Liver (tissue), 3 donors: ENCODE measurements at regions not wholly inside any gene's neighbourhood (a gene's known extent, or its start where the extent isn't known, plus 50 kb on each side); places are given as distances from the start of the nearest gene placed in this dataset.

ENCODE experiments used
- FOXA1 ChIP-seq: IDR thresholded peaks from 2 replicates; pipeline ENCODE4 v1.6.1; 2016; ENCODE audit warnings: antibody characterized with exemption
- NR2F2 ChIP-seq: IDR thresholded peaks from 2 replicates; pipeline ENCODE4 v1.6.1; 2016; ENCODE audit warnings: antibody characterized with exemption
- YY1 ChIP-seq: IDR thresholded peaks from 2 replicates; pipeline ENCODE4 v1.6.1; 2016; ENCODE audit warnings: antibody characterized with exemption, mild to moderate bottlenecking
- TF ChIP-seq, protein P1 (sequence below): fragments of 150-350 bp; IDR thresholded peaks from 2 replicates; pipeline ENCODE4 v1.5.1; 2017; ENCODE audit warnings: improper control_type of control experiment, low read depth, low read length; ENCODE audit not compliant: missing input control
- donor health status: healthy.
- donor health status: healthy.

DNA sequence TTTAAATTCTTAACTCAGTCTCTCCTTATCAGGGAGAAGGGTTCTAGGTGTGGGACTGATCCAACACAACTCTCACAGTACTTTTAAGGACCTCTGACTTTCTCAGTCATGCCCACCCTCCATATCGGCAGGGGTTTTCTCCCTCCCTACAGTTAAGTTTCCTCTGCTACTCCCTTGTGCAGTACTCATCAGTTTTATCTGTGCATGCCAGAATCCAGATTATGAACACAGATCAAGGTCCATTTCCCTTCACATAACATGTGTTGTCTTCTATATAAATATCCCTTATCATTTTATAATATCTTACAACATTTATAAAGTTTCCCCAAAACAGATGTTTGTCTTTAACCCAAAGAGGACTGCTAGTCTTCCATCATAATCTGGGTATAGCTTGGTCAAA lies 986.5 kb upstream of the ARRDC3 start:
- TF ChIP-seq, protein P1, sequence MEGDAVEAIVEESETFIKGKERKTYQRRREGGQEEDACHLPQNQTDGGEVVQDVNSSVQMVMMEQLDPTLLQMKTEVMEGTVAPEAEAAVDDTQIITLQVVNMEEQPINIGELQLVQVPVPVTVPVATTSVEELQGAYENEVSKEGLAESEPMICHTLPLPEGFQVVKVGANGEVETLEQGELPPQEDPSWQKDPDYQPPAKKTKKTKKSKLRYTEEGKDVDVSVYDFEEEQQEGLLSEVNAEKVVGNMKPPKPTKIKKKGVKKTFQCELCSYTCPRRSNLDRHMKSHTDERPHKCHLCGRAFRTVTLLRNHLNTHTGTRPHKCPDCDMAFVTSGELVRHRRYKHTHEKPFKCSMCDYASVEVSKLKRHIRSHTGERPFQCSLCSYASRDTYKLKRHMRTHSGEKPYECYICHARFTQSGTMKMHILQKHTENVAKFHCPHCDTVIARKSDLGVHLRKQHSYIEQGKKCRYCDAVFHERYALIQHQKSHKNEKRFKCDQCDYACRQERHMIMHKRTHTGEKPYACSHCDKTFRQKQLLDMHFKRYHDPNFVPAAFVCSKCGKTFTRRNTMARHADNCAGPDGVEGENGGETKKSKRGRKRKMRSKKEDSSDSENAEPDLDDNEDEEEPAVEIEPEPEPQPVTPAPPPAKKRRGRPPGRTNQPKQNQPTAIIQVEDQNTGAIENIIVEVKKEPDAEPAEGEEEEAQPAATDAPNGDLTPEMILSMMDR: no peak
- TF ChIP-seq YY1 (no peak), NR2F2 (no peak), FOXA1 (no peak)
